AG04450 (cell line): ENCODE measurements at regions not wholly inside any gene's neighbourhood (a gene's known extent, or its start where the extent isn't known, plus 50 kb on each side); places are given as distances from the start of the nearest gene placed in this dataset.

Experiments
- CTCF ChIA-PET: fragments of 300-600, 350-600 bp; formaldehyde crosslinking; extraction: SDS; loops from one replicate; lab custom pipeline; 2022; ENCODE audit warnings: antibody characterized with exemption, inconsistent platforms; lab: Charles Lee
- POLR2A ChIA-PET: fragments of 350-600 bp; formaldehyde crosslinking; extraction: SDS; loops from one replicate; lab custom pipeline; 2021; ENCODE audit warnings: antibody characterized with exemption, inconsistent platforms; lab: Yijun Ruan, JAX
- DNase-seq: peaks from one replicate; pipeline ENCODE4 v3.0.0-alpha.2; 2011; ENCODE audit warnings: low read depth, low spot score
- H3K27ac ChIP-seq: one replicate; pipeline ENCODE4 v1.5.1; 2012; ENCODE audit warnings: low read depth, low read length, control low read depth
- H3K27me3 ChIP-seq: one replicate; pipeline ENCODE4 v1.6.0; 2012; ENCODE audit warnings: low read length; ENCODE audit not compliant: control insufficient read depth, insufficient read depth
- H3K4me3 ChIP-seq: 2 replicates; pipeline ENCODE4 v1.5.1; 2011; ENCODE audit warnings: mild to moderate bottlenecking, low read depth, low read length, control low read depth
- H3K9me3 ChIP-seq: 2 replicates; pipeline ENCODE4 v1.5.1; 2012; ENCODE audit warnings: low read length; ENCODE audit not compliant: control insufficient read depth, insufficient read depth
- TF ChIP-seq, protein P1 (sequence below): IDR thresholded peaks from 2 replicates; pipeline ENCODE4 v1.5.1; 2011; ENCODE audit warnings: low read depth, low read length, control low read depth, inconsistent platforms

DNA sequence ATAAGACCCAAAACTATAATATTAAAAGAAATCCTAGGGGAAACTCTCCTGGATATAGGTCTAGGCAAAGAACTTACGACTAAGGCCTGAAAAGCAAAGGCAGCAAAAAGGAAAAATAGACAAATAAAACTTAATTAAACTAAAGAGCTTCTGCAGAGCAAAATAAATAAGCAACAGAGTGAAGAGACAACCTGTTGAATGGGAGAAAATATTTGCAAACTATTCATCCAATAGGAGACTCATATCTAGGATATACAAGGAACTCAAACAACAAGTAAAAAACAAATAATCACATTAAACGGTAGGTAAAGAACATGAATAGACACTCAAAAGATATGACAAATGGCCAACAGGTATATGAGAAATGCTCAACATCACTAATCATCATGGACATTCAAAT is 318.6 kb downstream of the CSNK1G3 start:
- H3K4me3 ChIP-seq = no peak overlapping the region
- no peak for DNase-seq
- ChIA-PET POLR2A (no interaction called here), CTCF (no interaction called here)
- H3K27me3 ChIP-seq = no peaks in the 10 kb centered on the region
- TF ChIP-seq, protein P1, sequence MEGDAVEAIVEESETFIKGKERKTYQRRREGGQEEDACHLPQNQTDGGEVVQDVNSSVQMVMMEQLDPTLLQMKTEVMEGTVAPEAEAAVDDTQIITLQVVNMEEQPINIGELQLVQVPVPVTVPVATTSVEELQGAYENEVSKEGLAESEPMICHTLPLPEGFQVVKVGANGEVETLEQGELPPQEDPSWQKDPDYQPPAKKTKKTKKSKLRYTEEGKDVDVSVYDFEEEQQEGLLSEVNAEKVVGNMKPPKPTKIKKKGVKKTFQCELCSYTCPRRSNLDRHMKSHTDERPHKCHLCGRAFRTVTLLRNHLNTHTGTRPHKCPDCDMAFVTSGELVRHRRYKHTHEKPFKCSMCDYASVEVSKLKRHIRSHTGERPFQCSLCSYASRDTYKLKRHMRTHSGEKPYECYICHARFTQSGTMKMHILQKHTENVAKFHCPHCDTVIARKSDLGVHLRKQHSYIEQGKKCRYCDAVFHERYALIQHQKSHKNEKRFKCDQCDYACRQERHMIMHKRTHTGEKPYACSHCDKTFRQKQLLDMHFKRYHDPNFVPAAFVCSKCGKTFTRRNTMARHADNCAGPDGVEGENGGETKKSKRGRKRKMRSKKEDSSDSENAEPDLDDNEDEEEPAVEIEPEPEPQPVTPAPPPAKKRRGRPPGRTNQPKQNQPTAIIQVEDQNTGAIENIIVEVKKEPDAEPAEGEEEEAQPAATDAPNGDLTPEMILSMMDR = no peak
- H3K9me3 ChIP-seq = no peaks in the 10 kb centered on the region
- no peak overlapping the region for H3K27ac ChIP-seq

DNA sequence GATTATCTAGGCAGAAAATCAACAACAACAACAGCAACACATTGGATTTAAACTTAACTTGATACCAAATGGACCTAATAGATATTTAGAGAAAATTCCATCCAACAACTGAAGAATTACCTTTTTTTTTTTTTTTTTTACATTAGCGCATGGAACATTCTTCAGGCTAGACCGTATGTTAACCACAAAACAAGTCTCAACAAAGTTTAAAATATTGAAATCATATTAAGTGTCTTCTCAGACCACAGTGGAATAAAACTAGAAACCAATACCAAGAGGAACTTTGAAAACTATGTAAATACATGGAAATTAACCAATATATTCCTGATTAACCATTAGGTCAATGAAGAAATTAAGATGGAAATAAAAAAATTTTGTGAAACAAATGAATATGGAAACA is 315.8 kb downstream of the CSNK1G3 start:
- ChIA-PET POLR2A (no interaction called here), CTCF (no interaction called here)
- Histone ChIP-seq H3K27ac (no peak overlapping the region), H3K4me3 (no peak overlapping the region), H3K27me3 (no peaks in the 10 kb centered on the region), H3K9me3 (no peaks in the 10 kb centered on the region)
- no peak for DNase-seq
- TF ChIP-seq, protein P1 = no peak

DNA sequence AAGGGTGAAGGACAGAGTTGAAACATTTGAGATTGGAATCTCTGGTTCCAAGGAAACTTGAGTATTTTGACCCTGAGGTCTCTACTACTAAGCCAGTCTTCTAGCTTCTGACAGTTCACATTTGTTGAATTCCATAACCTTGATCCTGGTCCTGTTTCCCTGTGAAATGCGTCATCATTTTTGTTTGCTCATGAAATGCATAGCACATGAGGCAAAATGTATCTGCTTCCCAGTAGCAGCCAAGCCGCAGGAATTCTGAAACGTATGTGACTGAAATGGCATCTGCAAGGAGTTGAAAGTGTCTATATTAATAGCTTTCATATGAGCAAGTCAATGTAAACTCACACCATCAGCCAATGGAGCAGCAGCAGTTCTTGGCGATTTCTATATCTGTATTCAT is 307.9 kb downstream of the CSNK1G3 start:
- TF ChIP-seq, protein P1 = no peak
- DNase-seq = peak; percentile 63
- Histone ChIP-seq H3K4me3 (no peak overlapping the region), H3K27me3 (no peaks in the 10 kb centered on the region), H3K9me3 (no peaks in the 10 kb centered on the region), H3K27ac (no peak overlapping the region)
- POLR2A ChIA-PET = no interaction called here
- CTCF ChIA-PET = no interaction called here

DNA sequence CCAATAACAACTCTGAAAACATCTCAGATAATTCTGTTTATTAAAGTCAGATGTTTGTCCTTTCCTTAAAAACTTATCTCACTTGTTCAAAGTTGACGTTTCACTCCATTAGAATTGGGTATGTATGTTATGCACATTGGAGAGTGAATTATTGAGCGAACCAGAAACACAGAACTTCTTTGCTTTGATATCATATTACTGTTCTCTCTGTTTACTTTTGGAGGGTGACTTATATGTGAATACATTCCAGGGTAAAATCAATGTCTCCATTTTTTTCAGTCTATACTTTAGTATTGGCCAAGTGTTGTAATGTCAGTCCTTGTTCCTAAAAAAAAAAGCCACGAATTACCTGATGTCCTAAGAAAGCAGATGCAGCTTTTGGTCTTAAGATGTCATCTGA is 307.4 kb downstream of the CSNK1G3 start:
- Histone ChIP-seq H3K9me3 (no peaks in the 10 kb centered on the region), H3K27ac (no peak overlapping the region), H3K4me3 (no peak overlapping the region), H3K27me3 (no peaks in the 10 kb centered on the region)
- no peak for DNase-seq
- CTCF ChIA-PET = no interaction called here
- POLR2A ChIA-PET = no interaction called here
- TF ChIP-seq, protein P1 = no peak

DNA sequence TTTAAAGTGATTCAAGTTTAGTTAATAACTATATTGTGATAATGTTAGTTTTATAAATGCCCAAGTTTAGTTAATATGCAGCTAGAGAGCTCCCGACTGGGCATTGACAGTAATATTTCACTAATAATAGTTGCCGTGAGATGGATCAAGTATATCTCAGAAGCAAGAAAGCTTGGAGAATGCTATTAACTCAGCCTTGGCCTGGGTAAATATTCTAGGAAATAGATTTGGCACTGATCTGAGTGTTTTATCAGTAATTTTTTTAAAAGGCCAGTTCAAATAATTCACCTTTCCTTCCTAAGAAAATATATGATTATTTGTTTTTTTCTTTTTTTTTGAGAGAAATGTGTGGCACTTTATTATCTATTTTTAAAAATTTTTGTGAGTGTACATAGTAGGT is 305.3 kb downstream of the CSNK1G3 start:
- ChIA-PET CTCF (no interaction called here), POLR2A (no interaction called here)
- H3K27me3 ChIP-seq = no peaks in the 10 kb centered on the region
- TF ChIP-seq, protein P1 = no peak
- no peak overlapping the region for H3K27ac ChIP-seq
- H3K4me3 ChIP-seq = no peak overlapping the region
- no peak for DNase-seq
- no peaks in the 10 kb centered on the region for H3K9me3 ChIP-seq
